ENCODE measurements at regions not wholly inside any gene's neighbourhood (a gene's known extent, or its start where the extent isn't known, plus 50 kb on each side); places are given as distances from the start of the nearest gene placed in this dataset.

DNA sequence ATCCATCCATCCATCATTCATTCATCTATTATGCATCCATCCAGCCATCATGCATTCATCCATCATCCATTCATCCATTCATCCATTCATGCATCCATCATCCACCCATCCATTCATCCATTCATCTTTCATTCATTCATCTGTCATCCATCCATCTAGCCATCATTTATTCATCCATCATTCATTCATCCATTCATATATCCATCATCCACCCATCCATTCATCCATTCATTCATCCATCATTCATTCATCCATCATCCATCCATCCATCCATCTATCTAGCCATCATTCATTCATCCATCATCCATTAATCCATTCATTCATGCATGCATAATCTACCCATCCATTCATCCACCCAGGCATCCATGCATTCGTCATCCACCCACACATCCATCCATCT, 1450.3 kb downstream of the TBC1D22A start:
- no peak for TF ChIP-seq CTCF (IDR thresholded peaks at IDR 0.05)
- no peak for TF ChIP-seq POLR2A (IDR thresholded peaks at IDR 0.05)
- no peak for TF ChIP-seq EP300 (IDR thresholded peaks at IDR 0.05)

All from tibial nerve (tissue), 4 donors.